PC-9 (cell line): ENCODE measurements at regions not wholly inside any gene's neighbourhood (a gene's known extent, or its start where the extent isn't known, plus 50 kb on each side); places are given as distances from the start of the nearest gene placed in this dataset.

Experiments
- EZH2 ChIP-seq: fragments of 200-600 bp; sonication (generic); IDR thresholded peaks from 2 replicates; pipeline ENCODE4 v1.8.0; 2017; ENCODE audit warnings: antibody characterized with exemption, low read depth
- TF ChIP-seq, protein P1 (sequence below): fragments of 200-600 bp; sonication (generic); conservative IDR thresholded peaks from 2 replicates; pipeline ENCODE4 v1.6.1; 2017; ENCODE audit warnings: mixed run types, antibody characterized with exemption, mild to moderate bottlenecking, moderate library complexity

DNA sequence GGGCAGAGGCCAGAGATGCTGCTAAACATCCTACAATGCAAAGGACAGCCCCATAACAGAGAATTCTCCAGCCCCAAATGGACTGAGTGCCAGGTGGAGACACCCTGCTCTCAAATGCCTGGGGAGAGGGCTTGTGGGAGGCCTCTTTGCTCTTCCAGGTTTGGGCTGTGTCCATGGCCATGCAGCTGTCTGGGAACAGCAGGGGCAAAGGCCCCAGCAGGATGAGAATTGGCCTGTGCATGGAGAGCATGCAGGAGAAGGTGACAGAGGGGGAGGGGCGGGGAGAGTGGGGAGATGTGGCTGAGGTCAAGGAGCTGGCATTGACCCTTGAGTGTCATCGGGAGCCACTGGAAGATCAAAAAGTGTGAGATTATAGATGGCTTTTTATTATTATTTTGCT, 111.5 kb upstream of the ERCC6L2 start:
- TF ChIP-seq, protein P1, sequence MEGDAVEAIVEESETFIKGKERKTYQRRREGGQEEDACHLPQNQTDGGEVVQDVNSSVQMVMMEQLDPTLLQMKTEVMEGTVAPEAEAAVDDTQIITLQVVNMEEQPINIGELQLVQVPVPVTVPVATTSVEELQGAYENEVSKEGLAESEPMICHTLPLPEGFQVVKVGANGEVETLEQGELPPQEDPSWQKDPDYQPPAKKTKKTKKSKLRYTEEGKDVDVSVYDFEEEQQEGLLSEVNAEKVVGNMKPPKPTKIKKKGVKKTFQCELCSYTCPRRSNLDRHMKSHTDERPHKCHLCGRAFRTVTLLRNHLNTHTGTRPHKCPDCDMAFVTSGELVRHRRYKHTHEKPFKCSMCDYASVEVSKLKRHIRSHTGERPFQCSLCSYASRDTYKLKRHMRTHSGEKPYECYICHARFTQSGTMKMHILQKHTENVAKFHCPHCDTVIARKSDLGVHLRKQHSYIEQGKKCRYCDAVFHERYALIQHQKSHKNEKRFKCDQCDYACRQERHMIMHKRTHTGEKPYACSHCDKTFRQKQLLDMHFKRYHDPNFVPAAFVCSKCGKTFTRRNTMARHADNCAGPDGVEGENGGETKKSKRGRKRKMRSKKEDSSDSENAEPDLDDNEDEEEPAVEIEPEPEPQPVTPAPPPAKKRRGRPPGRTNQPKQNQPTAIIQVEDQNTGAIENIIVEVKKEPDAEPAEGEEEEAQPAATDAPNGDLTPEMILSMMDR: no peak
- TF ChIP-seq EZH2: no peak
